Osteocyte (in vitro differentiated cells): ENCODE measurements at regions not wholly inside any gene's neighbourhood (a gene's known extent, or its start where the extent isn't known, plus 50 kb on each side); places are given as distances from the start of the nearest gene placed in this dataset.
"Not testable (repeated sequence)": the region's sequence is repeated elsewhere in the genome, so short reads cannot be mapped to it uniquely, and the experiment has no call there.

Experiments
- DNase-seq: peaks from one replicate; pipeline ENCODE4 v3.0.0; 2021; ENCODE audit warnings: mixed read lengths; ENCODE audit not compliant: unreplicated experiment; ENCODE audit errors: extremely low spot score
- H3K27ac Mint-ChIP-seq: one replicate; pipeline ENCODE4 v1.8.0; 2021; ENCODE audit warnings: mild to moderate bottlenecking, mixed read lengths; ENCODE audit not compliant: unreplicated experiment
- H3K27me3 Mint-ChIP-seq: one replicate; pipeline ENCODE4 v1.8.0; 2021; ENCODE audit warnings: mixed read lengths; ENCODE audit not compliant: unreplicated experiment
- H3K36me3 Mint-ChIP-seq: one replicate; pipeline ENCODE4 v1.8.0; 2021; ENCODE audit warnings: mixed read lengths; ENCODE audit not compliant: unreplicated experiment
- H3K4me1 Mint-ChIP-seq: one replicate; pipeline ENCODE4 v1.8.0; 2021; ENCODE audit warnings: mixed read lengths; ENCODE audit not compliant: unreplicated experiment
- H3K4me3 Mint-ChIP-seq: one replicate; pipeline ENCODE4 v1.8.0; 2021; ENCODE audit warnings: mild to moderate bottlenecking, moderate library complexity, mixed read lengths; ENCODE audit not compliant: unreplicated experiment
- H3K9me3 Mint-ChIP-seq: one replicate; pipeline ENCODE4 v1.8.0; 2021; ENCODE audit warnings: mixed read lengths; ENCODE audit not compliant: unreplicated experiment
- TF ChIP-seq, protein P1 (sequence below): fragments of 200-600 bp; sonication (generic); IDR thresholded peaks from 2 replicates; pipeline ENCODE4 v1.5.0; 2021; ENCODE audit warnings: antibody characterized with exemption, mild to moderate bottlenecking, moderate library complexity

DNA sequence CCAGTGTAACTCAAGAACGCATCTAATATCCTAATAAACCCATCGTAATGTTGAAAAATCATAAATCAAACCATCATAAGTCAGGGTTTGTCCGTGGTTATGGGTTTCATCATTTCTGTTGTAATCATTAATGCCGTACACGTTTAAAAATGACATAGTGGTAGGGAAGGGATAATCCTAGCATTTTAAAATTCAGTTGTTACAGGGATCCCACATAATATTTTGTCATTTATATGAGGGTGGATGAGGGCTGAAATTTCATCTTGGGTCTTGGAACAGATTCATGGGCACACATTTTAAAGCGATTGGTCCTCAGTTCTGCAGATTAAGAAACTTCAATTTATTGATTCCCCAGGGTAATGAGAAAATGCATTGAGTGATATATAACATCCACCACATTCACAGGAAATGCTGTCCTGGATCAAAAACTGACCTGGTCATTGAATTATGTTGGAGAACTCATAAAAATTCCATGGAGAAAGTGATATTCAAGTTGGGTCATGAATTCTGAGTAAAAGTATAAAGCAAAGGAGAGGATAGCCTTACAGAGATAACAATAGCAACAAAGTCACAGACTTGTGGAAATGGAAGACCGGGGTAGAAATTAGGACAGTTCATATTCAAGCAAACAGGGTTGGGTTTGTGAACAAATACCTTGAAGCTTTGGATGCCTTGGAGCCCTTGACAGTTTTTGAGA lies 1527.3 kb upstream of the TPTE start:
- Mint-ChIP-seq H3K27me3 (no peaks in the 10 kb centered on the region), H3K4me3 (no peak overlapping the region), H3K36me3 (no peaks in the 10 kb centered on the region), H3K27ac (no peak overlapping the region), H3K4me1 (no peaks in the 10 kb centered on the region), H3K9me3 (peaks cover 81% of the 10 kb centered on the region)
- no peak for DNase-seq
- TF ChIP-seq, protein P1, sequence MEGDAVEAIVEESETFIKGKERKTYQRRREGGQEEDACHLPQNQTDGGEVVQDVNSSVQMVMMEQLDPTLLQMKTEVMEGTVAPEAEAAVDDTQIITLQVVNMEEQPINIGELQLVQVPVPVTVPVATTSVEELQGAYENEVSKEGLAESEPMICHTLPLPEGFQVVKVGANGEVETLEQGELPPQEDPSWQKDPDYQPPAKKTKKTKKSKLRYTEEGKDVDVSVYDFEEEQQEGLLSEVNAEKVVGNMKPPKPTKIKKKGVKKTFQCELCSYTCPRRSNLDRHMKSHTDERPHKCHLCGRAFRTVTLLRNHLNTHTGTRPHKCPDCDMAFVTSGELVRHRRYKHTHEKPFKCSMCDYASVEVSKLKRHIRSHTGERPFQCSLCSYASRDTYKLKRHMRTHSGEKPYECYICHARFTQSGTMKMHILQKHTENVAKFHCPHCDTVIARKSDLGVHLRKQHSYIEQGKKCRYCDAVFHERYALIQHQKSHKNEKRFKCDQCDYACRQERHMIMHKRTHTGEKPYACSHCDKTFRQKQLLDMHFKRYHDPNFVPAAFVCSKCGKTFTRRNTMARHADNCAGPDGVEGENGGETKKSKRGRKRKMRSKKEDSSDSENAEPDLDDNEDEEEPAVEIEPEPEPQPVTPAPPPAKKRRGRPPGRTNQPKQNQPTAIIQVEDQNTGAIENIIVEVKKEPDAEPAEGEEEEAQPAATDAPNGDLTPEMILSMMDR = no peak

DNA sequence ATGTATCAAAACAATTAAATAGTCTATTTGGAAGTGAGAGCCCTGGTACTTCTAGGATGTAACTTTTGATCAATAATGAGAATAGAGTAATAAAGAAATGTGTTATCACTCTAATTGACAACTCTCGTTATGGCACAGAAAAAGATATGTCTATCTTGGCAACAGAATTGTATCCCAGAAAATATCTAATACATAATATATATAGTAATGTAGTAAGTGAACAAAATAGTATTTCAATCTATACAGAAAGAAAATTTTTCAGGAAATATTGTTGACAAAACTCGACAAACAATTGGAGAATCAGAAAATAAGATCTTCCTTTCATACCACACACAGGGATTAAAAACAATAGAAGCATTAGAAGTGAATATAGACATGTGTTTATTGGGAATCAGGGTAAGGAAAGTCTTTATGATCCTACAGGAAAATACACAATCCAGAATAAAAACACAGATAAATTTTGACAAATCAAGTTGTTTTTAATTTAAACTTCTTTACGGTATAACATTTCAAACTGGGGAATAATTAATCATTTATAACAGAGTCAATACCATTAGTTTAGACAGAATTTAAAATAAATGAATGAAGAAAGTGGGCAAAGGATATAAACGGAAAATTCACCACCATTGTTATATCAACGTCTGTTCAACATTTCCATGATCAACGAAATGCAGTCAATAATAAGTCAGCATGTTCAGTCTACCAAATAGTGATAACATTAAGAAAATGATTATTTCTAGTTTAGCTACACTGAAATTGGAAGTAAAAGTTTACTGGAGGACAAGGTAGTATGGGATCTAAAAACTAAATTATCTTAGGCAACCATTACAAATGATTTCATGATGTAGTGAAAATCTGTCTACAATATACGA lies 1526.5 kb upstream of the TPTE start:
- TF ChIP-seq, protein P1 = no peak
- Mint-ChIP-seq H3K9me3 (peaks cover 81% of the 10 kb centered on the region), H3K27ac (no peak overlapping the region), H3K27me3 (no peaks in the 10 kb centered on the region), H3K4me1 (no peaks in the 10 kb centered on the region), H3K4me3 (no peak overlapping the region), H3K36me3 (no peaks in the 10 kb centered on the region)
- DNase-seq = no peak

DNA sequence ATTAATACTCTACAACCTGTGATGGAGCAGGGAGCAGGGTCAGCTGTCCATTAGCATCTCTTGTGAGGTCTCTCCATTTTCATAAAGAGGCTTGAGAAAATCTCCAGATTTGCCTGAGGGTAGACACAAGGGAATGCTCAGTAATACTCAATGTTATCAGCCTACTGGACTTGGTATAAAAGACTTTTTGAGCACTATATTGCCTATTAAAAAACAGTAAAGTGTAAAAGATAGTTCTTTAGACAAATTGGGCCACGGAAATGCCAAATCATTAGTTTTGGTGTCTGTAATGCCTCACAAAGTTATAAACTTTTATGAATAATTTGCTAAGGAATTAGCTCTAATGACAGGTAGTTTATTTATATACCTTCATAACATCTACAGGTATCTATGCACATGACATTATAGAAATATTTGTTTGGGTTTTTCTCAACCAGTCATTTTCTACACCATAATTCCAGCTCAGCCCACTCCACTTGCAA lies 1524.9 kb upstream of the TPTE start:
- not testable (repeated sequence) for H3K4me3 Mint-ChIP-seq, H3K27ac Mint-ChIP-seq, H3K36me3 Mint-ChIP-seq, DNase-seq, H3K27me3 Mint-ChIP-seq, H3K4me1 Mint-ChIP-seq
- peaks cover 74% of the 10 kb centered on the region for H3K9me3 Mint-ChIP-seq

DNA sequence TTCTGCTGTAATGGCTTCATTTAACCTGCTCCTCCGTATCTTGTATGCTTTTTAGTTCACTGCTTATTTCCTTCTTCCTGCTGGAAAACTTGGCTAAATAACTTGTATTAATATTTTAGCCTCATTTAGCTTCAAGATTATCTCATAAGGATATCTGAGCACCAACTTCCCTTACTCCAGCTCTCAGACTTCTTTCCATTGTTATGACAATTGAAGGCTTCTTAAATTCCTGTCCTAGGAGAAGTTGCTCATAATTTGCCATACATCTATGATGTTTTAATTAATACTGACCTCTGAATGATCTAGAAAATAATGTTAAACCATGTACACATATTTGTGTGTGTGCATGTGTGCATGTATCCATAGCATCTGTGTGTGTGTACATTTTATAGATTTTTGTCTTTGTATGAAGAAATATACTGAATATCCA lies 1524.4 kb upstream of the TPTE start:
- no peak overlapping the region for H3K4me3 Mint-ChIP-seq
- no peaks in the 10 kb centered on the region for H3K27me3 Mint-ChIP-seq
- TF ChIP-seq, protein P1 = no peak
- H3K36me3 Mint-ChIP-seq = no peaks in the 10 kb centered on the region
- peaks cover 70% of the 10 kb centered on the region for H3K9me3 Mint-ChIP-seq
- H3K4me1 Mint-ChIP-seq = no peaks in the 10 kb centered on the region
- H3K27ac Mint-ChIP-seq = no peak overlapping the region
- DNase-seq = no peak

DNA sequence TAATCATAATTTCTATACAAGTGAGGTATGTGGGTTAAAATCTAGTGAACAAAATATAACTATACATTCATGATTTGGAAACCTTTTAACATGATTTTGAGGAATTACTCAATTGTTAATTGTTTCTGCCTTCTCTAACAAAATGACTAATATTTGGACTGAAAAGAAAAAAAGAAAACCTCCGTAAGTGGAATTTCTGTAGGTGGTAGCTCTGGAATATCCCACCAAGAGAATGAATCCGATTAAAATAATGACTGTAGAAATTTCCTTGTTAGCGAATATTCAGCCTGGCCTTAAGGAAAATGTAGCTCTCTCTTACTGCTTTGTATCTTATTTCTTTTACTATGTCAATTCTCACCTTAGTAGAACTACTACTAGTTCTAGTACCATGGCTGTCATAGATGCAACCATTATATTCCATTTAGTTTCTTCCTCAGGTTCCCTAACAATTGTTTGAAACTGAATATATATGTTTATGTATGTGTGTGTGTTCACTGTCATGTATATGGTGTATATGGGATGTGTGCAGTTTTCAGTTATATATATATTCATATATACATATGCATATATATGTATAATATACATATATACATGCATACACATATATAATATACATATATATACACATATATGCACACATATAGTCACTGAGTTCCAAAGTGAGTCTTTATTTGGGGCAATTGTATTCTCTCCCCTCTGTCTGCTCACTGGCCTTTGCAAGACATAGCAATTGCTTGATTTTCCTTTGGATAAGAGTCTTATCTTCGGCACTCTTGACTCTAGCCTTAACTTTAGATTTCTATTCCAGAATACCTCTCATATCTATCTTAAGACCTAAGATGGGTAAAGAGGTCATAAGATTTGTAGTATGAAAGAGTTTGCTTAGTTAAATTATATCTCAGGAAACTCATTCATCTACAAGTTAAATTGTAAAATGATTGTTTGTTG lies 1523.7 kb upstream of the TPTE start:
- H3K36me3 Mint-ChIP-seq, H3K4me3 Mint-ChIP-seq, DNase-seq, H3K4me1 Mint-ChIP-seq, H3K27ac Mint-ChIP-seq, H3K27me3 Mint-ChIP-seq: not testable (repeated sequence)
- H3K9me3 Mint-ChIP-seq = peaks cover 67% of the 10 kb centered on the region

DNA sequence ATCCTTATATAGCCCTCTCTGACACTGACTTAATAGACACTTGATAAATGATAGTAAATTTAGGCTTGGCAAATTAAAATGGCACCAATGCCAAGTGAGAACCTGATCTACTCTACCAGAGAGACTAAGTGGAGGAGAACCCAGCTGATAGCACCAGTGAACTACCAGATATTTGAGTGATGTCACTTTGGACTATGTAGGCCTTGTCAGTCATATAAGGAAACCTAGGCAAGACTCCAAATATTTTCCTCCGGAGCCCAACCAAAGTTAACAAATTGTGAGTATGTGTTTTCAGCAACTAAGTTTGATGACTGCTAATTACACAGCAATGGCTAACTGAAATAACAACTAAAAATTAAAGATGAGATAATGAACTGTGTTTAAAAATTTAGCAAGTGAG lies 1522.9 kb upstream of the TPTE start:
- not testable (repeated sequence) for H3K27ac Mint-ChIP-seq, H3K27me3 Mint-ChIP-seq, H3K36me3 Mint-ChIP-seq, H3K4me3 Mint-ChIP-seq, H3K4me1 Mint-ChIP-seq, DNase-seq
- H3K9me3 Mint-ChIP-seq = peaks cover 64% of the 10 kb centered on the region
